ENCODE measurements at regions not wholly inside any gene's neighbourhood (a gene's known extent, or its start where the extent isn't known, plus 50 kb on each side); places are given as distances from the start of the nearest gene placed in this dataset.

- H3K27ac ChIP-seq: no peak overlapping the region
- no peaks in the 10 kb centered on the region for H3K27me3 ChIP-seq (replicated peaks)
- H3K4me3 ChIP-seq (ENCODE audit: low read depth, low read length): no peak overlapping the region
- no peak for TF ChIP-seq CTCF (IDR thresholded peaks at IDR 0.05; ENCODE audit: low read depth, low read length, missing control alignments)
- in situ Hi-C loops (cut with HindIII; ENCODE audit: low pct_ligation_motif_present, low sequenced_read_pairs): no loop called here
- DNase-seq: no peak
- H3K36me3 ChIP-seq (replicated peaks): no peaks in the 10 kb centered on the region
Observed at GRCh38 chr18:51433296-51433695, 235.8 kb upstream of the MEX3C start.

GRCh38 chr18:51433881-51434280 is 236.4 kb upstream of the MEX3C start:
- Histone ChIP-seq H3K36me3 (replicated peaks) (no peaks in the 10 kb centered on the region), H3K27ac (no peak overlapping the region), H3K4me3 (ENCODE audit: low read depth, low read length) (no peak overlapping the region), H3K27me3 (replicated peaks) (no peaks in the 10 kb centered on the region)
- DNase-seq: no peak
- TF ChIP-seq CTCF (IDR thresholded peaks at IDR 0.05; ENCODE audit: low read depth, low read length, missing control alignments): no peak
- in situ Hi-C loops (cut with HindIII; ENCODE audit: low pct_ligation_motif_present, low sequenced_read_pairs): no loop called here

GRCh38 chr18:51437280-51438271 is 240.1 kb upstream of the MEX3C start:
- in situ Hi-C loops (cut with HindIII; ENCODE audit: low pct_ligation_motif_present, low sequenced_read_pairs): no loop called here
- H3K36me3 ChIP-seq (replicated peaks): no peaks in the 10 kb centered on the region
- TF ChIP-seq CTCF (IDR thresholded peaks at IDR 0.05; ENCODE audit: low read depth, low read length, missing control alignments): no peak
- no peak overlapping the region for H3K4me3 ChIP-seq (ENCODE audit: low read depth, low read length)
- no peak overlapping the region for H3K27ac ChIP-seq
- DNase-seq: no peak
- no peaks in the 10 kb centered on the region for H3K27me3 ChIP-seq (replicated peaks)

- no peak overlapping the region for H3K4me3 ChIP-seq (ENCODE audit: low read depth, low read length)
- in situ Hi-C loops (cut with HindIII; ENCODE audit: low pct_ligation_motif_present, low sequenced_read_pairs): no loop called here
- TF ChIP-seq CTCF (IDR thresholded peaks at IDR 0.05; ENCODE audit: low read depth, low read length, missing control alignments): no peak
Observed at GRCh38 chr18:51438797-51439350, 241.4 kb upstream of the MEX3C start.

GRCh38 chr18:51442012-51442411 is 244.5 kb upstream of the MEX3C start:
- in situ Hi-C loops (cut with HindIII; ENCODE audit: low pct_ligation_motif_present, low sequenced_read_pairs): no loop called here
- Histone ChIP-seq H3K27me3 (replicated peaks) (no peaks in the 10 kb centered on the region), H3K4me3 (ENCODE audit: low read depth, low read length) (no peak overlapping the region), H3K27ac (no peak overlapping the region), H3K36me3 (replicated peaks) (no peaks in the 10 kb centered on the region)
- no peak for DNase-seq
- no peak for TF ChIP-seq CTCF (IDR thresholded peaks at IDR 0.05; ENCODE audit: low read depth, low read length, missing control alignments)

More at GRCh38 chr18:51438797-51439350, 241.4 kb upstream of the MEX3C start:
- DNase-seq: no peak
- no peaks in the 10 kb centered on the region for H3K27me3 ChIP-seq (replicated peaks)
- H3K27ac ChIP-seq: no peak overlapping the region
- H3K36me3 ChIP-seq (replicated peaks): no peaks in the 10 kb centered on the region

Data from brain microvascular endothelial cell (primary cell).